ENCODE measurements at regions not wholly inside any gene's neighbourhood (a gene's known extent, or its start where the extent isn't known, plus 50 kb on each side); places are given as distances from the start of the nearest gene placed in this dataset.

- no peak for TF ChIP-seq TFDP2 (CRISPR knock-in tag; IDR thresholded peaks at IDR 0.05)
- no peak for TF ChIP-seq ZNF704 (CRISPR knock-in tag; IDR thresholded peaks at IDR 0.05; ENCODE audit: borderline replicate concordance)
- no peak for TF ChIP-seq ZNF33B (CRISPR knock-in tag; IDR thresholded peaks at IDR 0.05)
- TF ChIP-seq PRDM4 (CRISPR knock-in tag; IDR thresholded peaks at IDR 0.05; ENCODE audit: borderline replicate concordance), result no peak
- no peak for TF ChIP-seq CHCHD3 (CRISPR knock-in tag; IDR thresholded peaks at IDR 0.05)
- no peak for TF ChIP-seq ZNF460 (CRISPR knock-in tag; IDR thresholded peaks at IDR 0.05; ENCODE audit: borderline replicate concordance)
- no peak for TF ChIP-seq KDM4B (CRISPR knock-in tag; IDR thresholded peaks at IDR 0.05)
- TF ChIP-seq NFYC (CRISPR knock-in tag; IDR thresholded peaks at IDR 0.05), result no peak
- no peak for TF ChIP-seq ZNF639 (CRISPR knock-in tag; conservative IDR thresholded peaks at IDR 0.05)
- no peak for TF ChIP-seq TAF15 (IDR thresholded peaks at IDR 0.05; ENCODE audit: low read depth, low read length, poor library complexity, severe bottlenecking)
These were observed 507.4 kb upstream of the RAG2 start (continued) for GRCh38 chr11:37105427-37105826.

Measured in HepG2 (cell line).